NCI-H2081 (cell line): ENCODE measurements at regions not wholly inside any gene's neighbourhood (a gene's known extent, or its start where the extent isn't known, plus 50 kb on each side); places are given as distances from the start of the nearest gene placed in this dataset.

Source experiments
- DNase-seq, 2 experiments: peaks; one replicate each; lab custom pipeline; 2025; lab: John Stamatoyannopoulos, UW

DNA sequence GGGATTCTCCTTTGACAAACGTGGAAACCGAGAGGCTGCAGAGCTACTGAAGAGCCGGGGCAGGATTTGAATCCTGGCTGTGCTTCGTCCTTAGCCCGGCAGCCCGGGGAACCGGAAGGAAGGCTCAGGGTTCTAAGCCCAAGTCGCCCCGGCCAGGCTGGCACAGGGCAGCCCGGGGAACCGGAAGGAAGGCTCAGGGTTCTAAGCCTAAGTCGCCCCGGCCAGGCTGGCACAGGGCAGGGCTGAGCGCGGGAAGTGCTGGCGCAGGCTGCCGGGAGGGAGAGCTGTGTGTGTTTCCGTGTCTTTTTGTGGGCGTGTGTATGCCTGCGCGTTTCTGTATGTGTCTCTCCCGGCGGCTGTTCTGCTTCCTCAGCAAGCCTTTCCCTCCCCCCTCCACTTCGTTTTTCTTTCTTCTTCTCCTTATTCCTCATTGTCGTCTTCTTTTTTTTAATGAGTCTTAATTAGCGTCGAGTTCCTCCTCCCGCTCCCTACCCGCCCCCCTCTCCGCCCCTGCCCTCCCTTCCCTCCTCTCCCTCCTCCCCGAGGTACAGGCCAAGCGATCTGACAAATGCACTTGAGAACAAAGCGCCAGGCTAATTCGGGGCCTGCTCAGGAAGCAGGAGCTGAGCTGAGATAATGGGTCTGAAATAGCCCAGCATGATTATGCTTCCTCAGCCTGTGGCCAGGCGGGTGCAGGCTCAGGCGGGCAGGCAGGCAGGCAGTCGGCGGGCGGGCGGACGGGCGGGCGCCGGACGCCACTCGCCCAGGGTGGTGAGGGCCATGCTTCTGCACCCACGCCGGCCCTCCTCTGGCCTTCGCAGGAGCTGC is 65.9 kb downstream of the EFNB1 start:
- peak in 1 of 2 experiments; percentile 20 for DNase-seq

DNA sequence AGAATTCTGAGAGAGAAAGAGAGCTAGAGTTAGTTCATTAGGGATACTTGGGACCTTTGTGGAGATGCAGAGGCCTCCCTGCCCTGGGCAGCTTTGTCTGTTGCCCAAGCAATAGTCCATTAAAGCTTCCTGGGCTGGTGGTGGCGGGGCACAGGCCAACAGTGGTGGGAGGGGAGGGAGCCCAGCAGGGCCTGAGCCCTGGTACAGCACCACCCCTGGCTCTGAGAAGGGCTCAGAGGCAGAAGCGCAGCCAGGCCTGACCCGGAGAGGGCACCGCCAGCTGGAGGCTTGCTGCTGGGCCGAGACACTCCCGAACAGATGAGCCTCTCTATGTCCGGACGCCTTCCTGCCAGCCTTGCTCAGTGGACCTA is 65.3 kb downstream of the EFNB1 start:
- no peak for DNase-seq

DNA sequence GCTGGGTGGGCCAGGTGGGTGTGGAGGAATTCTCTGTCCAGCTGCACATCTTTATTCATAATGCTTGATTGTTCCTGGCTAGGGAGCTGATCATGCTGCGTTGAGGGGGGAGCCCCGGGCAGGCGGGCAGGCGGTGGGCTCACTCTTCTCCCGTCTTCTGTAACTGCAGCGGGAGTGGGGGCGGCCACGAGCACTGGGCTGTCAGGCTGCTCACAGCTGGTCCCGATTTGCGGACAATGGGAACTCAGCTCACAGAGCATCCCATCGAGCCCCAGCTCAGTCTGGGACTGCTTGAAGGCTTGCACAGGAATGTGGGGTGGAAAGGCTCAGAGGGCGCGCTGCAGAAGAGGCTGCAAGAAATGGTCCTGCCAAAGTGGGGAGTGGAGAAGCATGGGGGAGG is 63.8 kb downstream of the EFNB1 start:
- DNase-seq: no peak

DNA sequence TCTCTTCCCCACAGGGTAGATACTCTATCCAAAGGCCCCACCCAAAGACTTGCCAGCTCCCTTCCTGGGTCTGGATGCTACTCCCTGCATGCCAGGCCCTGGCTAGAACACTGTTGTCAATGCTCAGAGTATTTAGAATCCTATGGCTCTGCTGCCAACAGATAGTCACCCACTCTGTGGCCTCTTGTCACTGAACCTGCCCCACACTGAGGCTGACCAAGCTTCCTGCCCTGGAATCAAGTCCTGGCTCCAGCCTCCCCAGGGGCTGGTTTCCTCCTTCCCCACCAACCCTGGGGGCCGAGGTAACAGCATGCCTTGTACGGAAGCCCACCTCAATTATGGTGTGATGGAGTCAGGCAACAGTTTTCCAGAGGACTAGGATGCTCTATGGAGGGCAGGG is 63.3 kb downstream of the EFNB1 start:
- DNase-seq: no peak
